A549 (cell line): ENCODE measurements at regions not wholly inside any gene's neighbourhood (a gene's known extent, or its start where the extent isn't known, plus 50 kb on each side); places are given as distances from the start of the nearest gene placed in this dataset.

ENCODE experiments used
- ATAC-seq, 2 experiments: fragments of 200-7000 bp in 1 of 2; fragments of >200 bp in 1 of 2; cut with Nextera tagmentation in 1 of 2; cut with Tn5 transposase in 1 of 2; 3 replicates each; pipeline versions ENCODE4 v1.8.0 to v1.9.1; 2018 to 2020; ENCODE audit warnings: mild to moderate bottlenecking in 1 of 2, moderate library complexity in 1 of 2
- CTCF ChIA-PET: fragments of 300-600 bp; sonication (Branson Sonifier 250); formaldehyde crosslinking; extraction: SDS; loops from one replicate; lab custom pipeline; 2021; ENCODE audit warnings: antibody characterized with exemption, inconsistent platforms; lab: Yijun Ruan, JAX
- POLR2A ChIA-PET: fragments of 350-600 bp; formaldehyde crosslinking; extraction: SDS; loops from one replicate; lab custom pipeline; 2021; ENCODE audit warnings: antibody characterized with exemption, inconsistent platforms; lab: Yijun Ruan, JAX
- DNase-seq, 2 experiments: peaks; one replicate each; pipeline versions ENCODE4 v3.0.0 to v3.0.0-alpha.2; 2011 to 2016; ENCODE audit warnings: low read depth in 1 of 2, low spot score in 1 of 2
- FAIRE-seq: peaks from 2 replicates; lab custom pipeline; 2011; peaks lifted over from hg19 to GRCh38; lab: Jason Lieb, UNC
- H3K27ac ChIP-seq, 2 experiments: fragments of >200 bp; sonication (Bioruptor Twin); formaldehyde crosslinking; 3 replicates each; pipeline ENCODE4 v1.5.1; 2016 to 2017
- H3K4me1 ChIP-seq: fragments of >200 bp; sonication (Bioruptor Twin); formaldehyde crosslinking; 3 replicates; pipeline ENCODE4 v1.6.1; 2016
- H3K4me2 ChIP-seq: fragments of >200 bp; sonication (Bioruptor Twin); formaldehyde crosslinking; 3 replicates; pipeline ENCODE4 v1.6.1; 2016
- H3K4me3 ChIP-seq: fragments of >200 bp; sonication (Bioruptor Twin); formaldehyde crosslinking; 3 replicates; pipeline ENCODE4 v1.5.1; 2016
- H3K9me3 ChIP-seq: fragments of >200 bp; sonication (Bioruptor Twin); formaldehyde crosslinking; 3 replicates; pipeline ENCODE4 v1.6.1; 2016
- ATOH8 ChIP-seq: fragments of 250-450 bp; sonication (Bioruptor Pico); IDR thresholded peaks from 2 replicates; pipeline ENCODE4 v1.5.0; 2020; ENCODE audit warnings: low read depth, mild to moderate bottlenecking, moderate library complexity
- CBX8 ChIP-seq: fragments of 200-600 bp; sonication (generic); IDR thresholded peaks from 2 replicates; pipeline ENCODE4 v1.6.1; 2016
- CTCF ChIP-seq: fragments of >200 bp; sonication (Bioruptor Twin); formaldehyde crosslinking; IDR thresholded peaks from 3 replicates; pipeline ENCODE4 v1.5.1; 2016
- E2F6 ChIP-seq: IDR thresholded peaks from 2 replicates; pipeline ENCODE4 v1.6.1; 2012; ENCODE audit warnings: low read depth, borderline replicate concordance
- EHF ChIP-seq: fragments of 250-450 bp; sonication (Bioruptor Pico); IDR thresholded peaks from 2 replicates; pipeline ENCODE4 v1.5.0; 2020; ENCODE audit warnings: mild to moderate bottlenecking
- EHMT2 ChIP-seq: fragments of 200-600 bp; sonication (generic); IDR thresholded peaks from 2 replicates; pipeline ENCODE4 v1.6.1; 2016; ENCODE audit warnings: antibody characterized with exemption, low read depth, mild to moderate bottlenecking, moderate library complexity
- ESRRA ChIP-seq: fragments of 150-350 bp; IDR thresholded peaks from 2 replicates; pipeline ENCODE4 v1.6.1; 2014; ENCODE audit warnings: mild to moderate bottlenecking, low read length, borderline replicate concordance
- FOSB ChIP-seq: fragments of 250-450 bp; sonication (Bioruptor Pico); IDR thresholded peaks from 2 replicates; pipeline ENCODE4 v1.5.0; 2020; ENCODE audit warnings: mild to moderate bottlenecking, moderate library complexity
- HEYL ChIP-seq: fragments of 250-450 bp; sonication (Bioruptor Pico); IDR thresholded peaks from 2 replicates; pipeline ENCODE4 v1.8.0; 2021; ENCODE audit warnings: mild to moderate bottlenecking, moderate library complexity
- HOXA7 ChIP-seq: fragments of 250-450 bp; sonication (Bioruptor Pico); IDR thresholded peaks from 2 replicates; pipeline ENCODE4 v1.5.0; 2020; ENCODE audit warnings: mild to moderate bottlenecking, moderate library complexity
- HOXB13 ChIP-seq: fragments of 250-450 bp; sonication (Bioruptor Pico); IDR thresholded peaks from 2 replicates; pipeline ENCODE4 v1.5.0; 2020; ENCODE audit warnings: low read depth, mild to moderate bottlenecking, moderate library complexity
- HOXB5 ChIP-seq: fragments of 250-450 bp; sonication (Bioruptor Pico); IDR thresholded peaks from 2 replicates; pipeline ENCODE4 v1.5.0; 2020; ENCODE audit warnings: mild to moderate bottlenecking, moderate library complexity
- JUN ChIP-seq, 2 experiments: fragments of >200 bp; sonication (Bioruptor Twin); formaldehyde crosslinking; IDR thresholded peaks; 2 replicates in 1 of 2; 3 replicates in 1 of 2; pipeline ENCODE4 v1.6.1; 2016 to 2017
- KDM1A ChIP-seq: fragments of 200-600 bp; sonication (generic); IDR thresholded peaks from 2 replicates; pipeline ENCODE4 v1.6.1; 2016; ENCODE audit warnings: low read depth, mild to moderate bottlenecking
- MAZ ChIP-seq: fragments of 150-350 bp; IDR thresholded peaks from 2 replicates; pipeline ENCODE4 v1.6.1; 2014; ENCODE audit warnings: antibody characterized with exemption, low read depth, low read length, borderline replicate concordance
- MYC ChIP-seq: IDR thresholded peaks from 2 replicates; pipeline ENCODE4 v1.6.1; 2012; ENCODE audit warnings: mild to moderate bottlenecking, inconsistent platforms, low read length, improper control_type of control experiment, borderline replicate concordance
- NFE2L2 ChIP-seq: fragments of 150-350 bp; conservative IDR thresholded peaks from 2 replicates; pipeline ENCODE4 v1.6.1; 2014; ENCODE audit warnings: low read length
- NPAS2 ChIP-seq: fragments of 250-450 bp; sonication (Bioruptor Pico); IDR thresholded peaks from 2 replicates; pipeline ENCODE4 v1.8.0; 2022; ENCODE audit warnings: mild to moderate bottlenecking, moderate library complexity, borderline replicate concordance
- NR3C1 ChIP-seq: fragments of >200 bp; sonication (Bioruptor Twin); formaldehyde crosslinking; IDR thresholded peaks from 3 replicates; pipeline ENCODE4 v1.6.1; 2017
- PBX3 ChIP-seq: IDR thresholded peaks from 2 replicates; pipeline ENCODE4 v1.6.1; 2012
- POLR2A ChIP-seq: IDR thresholded peaks from 2 replicates; pipeline ENCODE4 v1.6.1; 2012; ENCODE audit warnings: mild to moderate bottlenecking, low read length
- RARB ChIP-seq: fragments of 250-450 bp; sonication (Bioruptor Pico); IDR thresholded peaks from 2 replicates; pipeline ENCODE4 v1.8.0; 2021; ENCODE audit warnings: mild to moderate bottlenecking, moderate library complexity
- RCOR1 ChIP-seq: fragments of 150-350 bp; IDR thresholded peaks from 2 replicates; pipeline ENCODE4 v1.6.1; 2014; ENCODE audit warnings: antibody characterized with exemption, low read length, low read depth
- REST ChIP-seq: fragments of 200-600 bp; sonication (generic); IDR thresholded peaks from 2 replicates; pipeline ENCODE4 v1.6.1; 2016; ENCODE audit warnings: antibody characterized with exemption, mild to moderate bottlenecking, moderate library complexity
- RFX5 ChIP-seq: fragments of 450-650 bp; IDR thresholded peaks from 2 replicates; pipeline ENCODE4 v1.7.1; 2014; ENCODE audit warnings: antibody characterized with exemption, mild to moderate bottlenecking, moderate library complexity
- SMC3 ChIP-seq: fragments of >200 bp; sonication (Bioruptor Twin); formaldehyde crosslinking; IDR thresholded peaks from 3 replicates; pipeline ENCODE4 v1.6.1; 2018; ENCODE audit warnings: inconsistent platforms
- TFCP2L1 ChIP-seq: fragments of 250-450 bp; sonication (Bioruptor Pico); IDR thresholded peaks from 2 replicates; pipeline ENCODE4 v1.5.0; 2021; ENCODE audit warnings: mild to moderate bottlenecking
- ZFP36 ChIP-seq: fragments of 450-650 bp; IDR thresholded peaks from 2 replicates; pipeline ENCODE4 v1.6.1; 2014; ENCODE audit warnings: borderline replicate concordance; ENCODE audit not compliant: partially characterized antibody
- ZSCAN20 ChIP-seq: fragments of 250-450 bp; sonication (Bioruptor Pico); IDR thresholded peaks from 2 replicates; pipeline ENCODE4 v1.8.0; 2022; ENCODE audit warnings: mild to moderate bottlenecking, moderate library complexity
- WGBS: methylation state at CpG from one replicate; pipeline ENCODE4 v1.1.6; 2017; ENCODE audit errors: missing lambda C conversion rate; 5-methylcytosine and 5-hydroxymethylcytosine counted together

GRCh38 chr6:98539741-98540140 lies 294.6 kb upstream of the POU3F2 start:
- Histone ChIP-seq H3K9me3 (no peaks in the 10 kb centered on the region), H3K4me3 (no peak overlapping the region), H3K4me2 (no peak overlapping the region), H3K4me1 (no peaks in the 10 kb centered on the region), H3K27ac (no peak overlapping the region)
- TF ChIP-seq E2F6 (no peak), HOXB13 (CRISPR knock-in tag) (no peak), RFX5 (no peak), REST (no peak), NR3C1 (no peak), KDM1A (no peak), CTCF (no peak), NFE2L2 (no peak), MAZ (no peak), MYC (no peak), ATOH8 (CRISPR knock-in tag) (no peak), RCOR1 (no peak), TFCP2L1 (CRISPR knock-in tag) (no peak), SMC3 (no peak), POLR2A (no peak), FOSB (no peak), NPAS2 (CRISPR knock-in tag) (no peak), RARB (CRISPR knock-in tag) (no peak)
- ATAC-seq (no peak), FAIRE-seq (no peak), DNase-seq (no peak)
- WGBS: 20% methylated on average over 2 of the region's 2 CpGs
- CTCF ChIA-PET: no interaction called here
- POLR2A ChIA-PET: no interaction called here

DNA sequence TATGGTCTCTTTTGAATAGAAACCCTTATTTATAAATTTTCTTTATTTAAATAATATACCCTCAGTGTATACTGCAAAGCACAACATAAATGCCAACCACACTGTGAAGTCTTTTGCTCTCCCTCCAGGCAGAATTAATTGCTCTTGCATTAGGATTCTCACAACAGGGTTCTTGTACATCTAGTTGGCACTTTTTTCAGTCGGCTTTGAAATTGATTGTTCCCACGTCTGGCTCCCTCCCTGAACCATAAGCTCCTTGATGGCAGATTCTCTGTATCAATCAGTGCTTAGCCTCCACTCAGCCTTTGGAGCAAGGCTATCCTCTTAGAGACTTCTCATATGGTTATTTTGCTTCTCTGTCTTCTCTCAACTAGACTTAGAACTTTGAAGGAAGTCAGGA lies 288.0 kb upstream of the POU3F2 start:
- Histone ChIP-seq H3K4me3 (no peak overlapping the region), H3K4me2 (no peak overlapping the region), H3K27ac (no peak overlapping the region), H3K9me3 (no peaks in the 10 kb centered on the region), H3K4me1 (no peaks in the 10 kb centered on the region)
- TF ChIP-seq CBX8: no peak
- no peak for TF ChIP-seq EHF
- no peak for TF ChIP-seq E2F6
- no peak for TF ChIP-seq JUN (IDR thresholded peaks at IDR 0.05)
- TF ChIP-seq EHMT2: no peak
- no peak for TF ChIP-seq ZFP36
- no peak for TF ChIP-seq PBX3
- TF ChIP-seq KDM1A: no peak
- TF ChIP-seq HOXA7: no peak
- TF ChIP-seq HEYL: no peak
- TF ChIP-seq ZSCAN20 (CRISPR knock-in tag): no peak
- TF ChIP-seq ESRRA: no peak
- TF ChIP-seq HOXB5: no peak
- POLR2A ChIA-PET: no interaction called here
- no peak for ATAC-seq
- CTCF ChIA-PET: no interaction called here
- DNase-seq: no peak
- FAIRE-seq: no peak
- WGBS: 0% methylated on average over 2 of the region's 2 CpGs
